HEK293 (cell line): ENCODE measurements at regions not wholly inside any gene's neighbourhood (a gene's known extent, or its start where the extent isn't known, plus 50 kb on each side); places are given as distances from the start of the nearest gene placed in this dataset.

Source experiments
- CTCF ChIA-PET: fragments of 350-600 bp; formaldehyde crosslinking; extraction: SDS; loops from one replicate; lab custom pipeline; 2021; ENCODE audit warnings: antibody characterized with exemption; lab: Yijun Ruan, JAX
- POLR2A ChIA-PET: fragments of 300-600 bp; formaldehyde crosslinking; extraction: SDS; loops from one replicate; lab custom pipeline; 2020; ENCODE audit warnings: antibody characterized with exemption, inconsistent platforms; lab: Yijun Ruan, JAX
- H3K27ac ChIP-seq: fragments of 200-500 bp; sonication (Bioruptor generic); 2 replicates; pipeline ENCODE4 v1.5.1; 2014; ENCODE audit warnings: low read depth, low read length, control low read depth, inconsistent platforms; ENCODE audit errors: extremely low read depth
- H3K36me3 ChIP-seq, 2 experiments: fragments of 200-500 bp in 1 of 2; sonication (Bioruptor generic) in 1 of 2; 1 replicate in 1 of 2; 2 replicates in 1 of 2; pipeline ENCODE4 v1.5.1; 2014 to 2017; ENCODE audit warnings: inconsistent platforms in 2 of 2, low read length in 2 of 2; ENCODE audit not compliant: control insufficient read depth in 2 of 2, insufficient read depth in 1 of 2
- H3K4me1 ChIP-seq: fragments of 200-500 bp; sonication (Bioruptor generic); 2 replicates; pipeline ENCODE4 v1.5.1; 2014; ENCODE audit warnings: mild to moderate bottlenecking, low read length, inconsistent platforms; ENCODE audit not compliant: control insufficient read depth, insufficient read depth
- H3K4me3 ChIP-seq: 2 replicates; pipeline ENCODE4 v1.5.1; 2011; ENCODE audit warnings: low read depth, mild to moderate bottlenecking, control low read depth, low read length, moderate library complexity
- H3K9me3 ChIP-seq: fragments of 200-500 bp; sonication (Bioruptor generic); 2 replicates; pipeline ENCODE4 v1.5.1; 2014; ENCODE audit warnings: low read depth, low read length, inconsistent platforms; ENCODE audit not compliant: control insufficient read depth, insufficient read depth
- BCL11B ChIP-seq: fragments of 450-650 bp; formaldehyde crosslinking; IDR thresholded peaks from 2 replicates; pipeline ENCODE4 v1.5.1; 2016; ENCODE audit warnings: low read depth, missing biosample characterization, missing genetic modification characterization
- GFI1B ChIP-seq: fragments of 450-650 bp; formaldehyde crosslinking; IDR thresholded peaks from 2 replicates; pipeline ENCODE4 v1.5.1; 2016; ENCODE audit warnings: missing biosample characterization, missing genetic modification characterization
- HOXC10 ChIP-seq: sonication (generic); formaldehyde crosslinking; IDR thresholded peaks from 2 replicates; pipeline ENCODE4 v1.8.1; 2023; ENCODE audit warnings: mild to moderate bottlenecking, missing genetic modification reagents
- SALL2 ChIP-seq: fragments of 450-650 bp; formaldehyde crosslinking; IDR thresholded peaks from 2 replicates; pipeline ENCODE4 v1.5.0; 2017; ENCODE audit warnings: missing biosample characterization, mild to moderate bottlenecking, missing genetic modification characterization, borderline replicate concordance
- YY1 ChIP-seq: fragments of 450-650 bp; formaldehyde crosslinking; IDR thresholded peaks from 2 replicates; pipeline ENCODE4 v1.5.1; 2018; ENCODE audit warnings: missing biosample characterization, missing genetic modification characterization
- ZNF175 ChIP-seq: fragments of 450-650 bp; formaldehyde crosslinking; IDR thresholded peaks from 2 replicates; pipeline ENCODE4 v1.5.1; 2016; ENCODE audit warnings: missing biosample characterization, missing genetic modification characterization
- ZNF19 ChIP-seq: fragments of 450-650 bp; formaldehyde crosslinking; IDR thresholded peaks from 2 replicates; pipeline ENCODE4; 2016; ENCODE audit warnings: missing biosample characterization, missing genetic modification characterization, low read depth
- ZNF214 ChIP-seq: fragments of 450-650 bp; formaldehyde crosslinking; IDR thresholded peaks from 2 replicates; pipeline ENCODE4 v1.5.1; 2017; ENCODE audit warnings: missing biosample characterization, mild to moderate bottlenecking, missing genetic modification characterization, borderline replicate concordance
- ZNF221 ChIP-seq: fragments of 450-650 bp; formaldehyde crosslinking; IDR thresholded peaks from 2 replicates; pipeline ENCODE4 v1.5.1; 2017; ENCODE audit warnings: missing biosample characterization, missing genetic modification characterization, borderline replicate concordance
- ZNF24 ChIP-seq: fragments of 450-650 bp; formaldehyde crosslinking; IDR thresholded peaks from 2 replicates; pipeline ENCODE4 v1.5.1; 2016; ENCODE audit warnings: missing biosample characterization, missing genetic modification characterization
- ZNF324 ChIP-seq: fragments of 450-650 bp; formaldehyde crosslinking; IDR thresholded peaks from 2 replicates; pipeline ENCODE4 v1.5.1; 2016; ENCODE audit warnings: missing biosample characterization, missing genetic modification characterization
- ZNF404 ChIP-seq: fragments of 450-650 bp; formaldehyde crosslinking; IDR thresholded peaks from 2 replicates; pipeline ENCODE4 v1.5.1; 2017; ENCODE audit warnings: missing biosample characterization, missing genetic modification characterization
- ZNF510 ChIP-seq: fragments of 450-650 bp; formaldehyde crosslinking; IDR thresholded peaks from 2 replicates; pipeline ENCODE4 v1.5.1; 2018; ENCODE audit warnings: mild to moderate bottlenecking, missing genetic modification characterization, missing biosample characterization; ENCODE audit not compliant: insufficient replicate concordance
- ZNF600 ChIP-seq: fragments of 450-650 bp; formaldehyde crosslinking; IDR thresholded peaks from 2 replicates; pipeline ENCODE4 v1.5.1; 2016; ENCODE audit warnings: missing biosample characterization, missing genetic modification characterization
- ZNF610 ChIP-seq: fragments of 450-650 bp; formaldehyde crosslinking; IDR thresholded peaks from 2 replicates; pipeline ENCODE4 v1.5.1; 2016; ENCODE audit warnings: missing biosample characterization, missing genetic modification characterization, borderline replicate concordance
- ZNF629 ChIP-seq: fragments of 450-650 bp; formaldehyde crosslinking; IDR thresholded peaks from 2 replicates; pipeline ENCODE4 v1.5.1; 2017; ENCODE audit warnings: missing biosample characterization, missing genetic modification characterization
- ZNF777 ChIP-seq: fragments of 450-650 bp; formaldehyde crosslinking; IDR thresholded peaks from 2 replicates; pipeline ENCODE4 v1.5.1; 2017; ENCODE audit warnings: missing biosample characterization, missing genetic modification characterization, borderline replicate concordance
- ZNF785 ChIP-seq: fragments of 450-650 bp; formaldehyde crosslinking; IDR thresholded peaks from 2 replicates; pipeline ENCODE4 v1.5.1; 2016; ENCODE audit warnings: missing biosample characterization, missing genetic modification characterization
- ZNF830 ChIP-seq: fragments of 450-650 bp; IDR thresholded peaks from 2 replicates; pipeline ENCODE4 v1.5.0; 2018; ENCODE audit warnings: missing biosample characterization, missing genetic modification characterization, low read depth, mild to moderate bottlenecking, moderate library complexity
- ZSCAN23 ChIP-seq: fragments of 450-650 bp; formaldehyde crosslinking; IDR thresholded peaks from 2 replicates; pipeline ENCODE4 v1.5.1; 2016; ENCODE audit warnings: missing biosample characterization, missing genetic modification characterization
- TF ChIP-seq, protein P1 (sequence below): fragments of 450-650 bp; formaldehyde crosslinking; IDR thresholded peaks from 2 replicates; pipeline ENCODE4 v1.5.1; 2016; ENCODE audit warnings: missing biosample characterization, missing genetic modification characterization
- TF ChIP-seq, protein P2 (sequence below): fragments of 450-650 bp; IDR thresholded peaks from 2 replicates; pipeline ENCODE4 v1.5.1; 2018; ENCODE audit warnings: missing biosample characterization, missing genetic modification characterization
- TF ChIP-seq, protein P3 (sequence below): sonication (generic); formaldehyde crosslinking; IDR thresholded peaks from 2 replicates; pipeline ENCODE4 v1.8.1; 2022; ENCODE audit warnings: mild to moderate bottlenecking, moderate library complexity, missing genetic modification reagents
- TF ChIP-seq, protein P4 (sequence below): fragments of 450-650 bp; formaldehyde crosslinking; IDR thresholded peaks from 2 replicates; pipeline ENCODE4 v1.5.1; 2016; ENCODE audit warnings: missing biosample characterization, missing genetic modification characterization

DNA sequence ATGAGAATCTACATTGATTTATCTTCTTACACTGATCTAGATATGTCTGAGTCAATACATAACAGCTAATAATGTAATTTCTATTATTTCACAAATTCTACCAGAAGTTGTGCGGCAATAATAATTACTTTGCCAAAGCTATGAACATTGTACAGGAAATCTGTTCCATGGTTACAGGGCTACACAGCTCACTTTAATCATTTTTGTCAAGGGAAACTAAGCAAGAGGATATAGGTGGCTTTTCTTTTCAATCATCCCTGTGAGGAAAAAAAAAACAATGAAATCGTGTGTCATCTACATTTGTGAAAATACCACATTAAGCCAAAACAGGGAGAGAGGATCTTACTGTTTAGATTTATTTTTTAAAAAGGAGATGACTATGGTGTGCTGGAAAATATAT is 717.4 kb downstream of the NR2F1-AS1 start:
- Histone ChIP-seq H3K4me3 (no peak overlapping the region), H3K36me3 (no peaks in the 10 kb centered on the region), H3K9me3 (no peaks in the 10 kb centered on the region)
- CTCF ChIA-PET: no interaction called here
- no peak for TF ChIP-seq ZNF629 (tag by site-specific recombination)
- TF ChIP-seq SALL2 (tag by site-specific recombination): no peak
- TF ChIP-seq HOXC10 (CRISPR knock-in tag): no peak
- TF ChIP-seq, protein P1, sequence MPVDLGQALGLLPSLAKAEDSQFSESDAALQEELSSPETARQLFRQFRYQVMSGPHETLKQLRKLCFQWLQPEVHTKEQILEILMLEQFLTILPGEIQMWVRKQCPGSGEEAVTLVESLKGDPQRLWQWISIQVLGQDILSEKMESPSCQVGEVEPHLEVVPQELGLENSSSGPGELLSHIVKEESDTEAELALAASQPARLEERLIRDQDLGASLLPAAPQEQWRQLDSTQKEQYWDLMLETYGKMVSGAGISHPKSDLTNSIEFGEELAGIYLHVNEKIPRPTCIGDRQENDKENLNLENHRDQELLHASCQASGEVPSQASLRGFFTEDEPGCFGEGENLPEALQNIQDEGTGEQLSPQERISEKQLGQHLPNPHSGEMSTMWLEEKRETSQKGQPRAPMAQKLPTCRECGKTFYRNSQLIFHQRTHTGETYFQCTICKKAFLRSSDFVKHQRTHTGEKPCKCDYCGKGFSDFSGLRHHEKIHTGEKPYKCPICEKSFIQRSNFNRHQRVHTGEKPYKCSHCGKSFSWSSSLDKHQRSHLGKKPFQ: no peak
- TF ChIP-seq, all 188 proteins: peak for 0
- H3K4me1 ChIP-seq: no peaks in the 10 kb centered on the region
- H3K27ac ChIP-seq: no peak overlapping the region
- POLR2A ChIA-PET: no interaction called here

DNA sequence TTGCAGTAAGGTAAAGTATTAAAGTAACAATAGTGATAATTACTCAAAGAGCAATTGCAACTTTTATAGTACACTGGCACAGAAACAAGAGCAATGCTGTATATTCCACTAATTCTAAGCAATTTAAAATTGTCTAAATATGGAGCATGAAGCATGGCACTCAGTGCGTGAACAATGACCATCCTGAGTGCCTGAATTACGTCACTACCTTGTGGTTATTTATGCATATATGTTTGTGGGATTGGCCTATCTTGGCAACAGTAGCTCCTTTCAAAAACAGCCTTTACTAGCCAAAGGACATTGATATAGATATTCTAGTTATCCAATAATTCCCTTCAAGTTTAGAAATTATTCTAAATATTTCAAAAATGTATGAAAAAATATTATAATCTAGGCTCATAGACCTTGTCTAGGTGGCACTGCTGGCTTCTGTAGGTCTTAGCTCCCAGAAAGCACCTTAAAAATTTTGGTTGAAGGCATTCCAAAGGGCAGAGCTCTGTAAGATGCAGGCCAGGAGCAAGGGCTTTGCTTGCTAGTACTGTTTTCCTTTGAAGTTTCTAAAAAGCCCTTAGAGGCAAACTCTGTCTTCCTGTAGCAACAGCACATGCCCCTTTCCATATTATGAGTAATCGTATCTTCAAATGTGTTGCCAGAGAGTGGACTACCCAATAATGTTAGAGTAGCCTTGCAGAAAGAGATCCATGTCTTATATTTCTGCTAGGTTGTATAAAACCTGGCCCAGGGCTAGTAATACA is 719.3 kb downstream of the NR2F1-AS1 start:
- TF ChIP-seq ZNF785 (tag by site-specific recombination) (no peak), ZNF404 (tag by site-specific recombination) (no peak), ZNF600 (no peak)
- TF ChIP-seq, protein P2, sequence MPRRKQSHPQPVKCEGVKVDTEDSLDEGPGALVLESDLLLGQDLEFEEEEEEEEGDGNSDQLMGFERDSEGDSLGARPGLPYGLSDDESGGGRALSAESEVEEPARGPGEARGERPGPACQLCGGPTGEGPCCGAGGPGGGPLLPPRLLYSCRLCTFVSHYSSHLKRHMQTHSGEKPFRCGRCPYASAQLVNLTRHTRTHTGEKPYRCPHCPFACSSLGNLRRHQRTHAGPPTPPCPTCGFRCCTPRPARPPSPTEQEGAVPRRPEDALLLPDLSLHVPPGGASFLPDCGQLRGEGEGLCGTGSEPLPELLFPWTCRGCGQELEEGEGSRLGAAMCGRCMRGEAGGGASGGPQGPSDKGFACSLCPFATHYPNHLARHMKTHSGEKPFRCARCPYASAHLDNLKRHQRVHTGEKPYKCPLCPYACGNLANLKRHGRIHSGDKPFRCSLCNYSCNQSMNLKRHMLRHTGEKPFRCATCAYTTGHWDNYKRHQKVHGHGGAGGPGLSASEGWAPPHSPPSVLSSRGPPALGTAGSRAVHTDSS (tag by site-specific recombination): no peak
- H3K4me1 ChIP-seq: no peaks in the 10 kb centered on the region
- H3K9me3 ChIP-seq: no peaks in the 10 kb centered on the region
- ChIA-PET POLR2A (no interaction called here), CTCF (interaction anchor here (0.7 kb wide), 2 partner anchors 117 to 1220 kb away, joined by 3 read pairs; no protein-coding TSS in a partner anchor)
- H3K36me3 ChIP-seq: no peaks in the 10 kb centered on the region
- H3K4me3 ChIP-seq: no peak overlapping the region
- H3K27ac ChIP-seq: no peak overlapping the region

DNA sequence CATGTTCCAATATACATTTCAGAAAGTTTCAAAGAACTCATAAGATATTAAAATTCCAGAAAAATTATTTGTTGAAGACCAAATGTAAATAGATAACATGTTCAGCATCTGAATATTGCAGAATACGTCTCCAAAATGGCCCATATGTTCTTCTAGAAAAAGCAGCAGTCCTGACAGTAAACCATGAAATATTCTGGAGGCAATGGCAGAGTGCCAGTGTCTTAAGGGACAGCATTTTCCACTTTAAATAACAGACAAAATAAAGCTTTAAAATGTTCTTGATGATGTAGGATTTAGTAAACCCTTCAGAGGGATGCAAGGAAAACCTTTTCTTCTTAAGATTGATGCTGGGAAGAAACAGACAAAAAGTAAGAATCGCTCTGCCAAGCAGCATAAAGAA is 721.0 kb downstream of the NR2F1-AS1 start:
- Histone ChIP-seq H3K9me3 (no peaks in the 10 kb centered on the region), H3K36me3 (no peaks in the 10 kb centered on the region), H3K27ac (no peak overlapping the region), H3K4me3 (no peak overlapping the region), H3K4me1 (no peaks in the 10 kb centered on the region)
- ChIA-PET POLR2A (no interaction called here), CTCF (no interaction called here)
- TF ChIP-seq ZNF175 (tag by site-specific recombination) (no peak), YY1 (tag by site-specific recombination) (no peak), ZNF214 (tag by site-specific recombination) (no peak), ZNF610 (tag by site-specific recombination) (no peak), ZNF830 (tag by site-specific recombination) (no peak), ZNF24 (tag by site-specific recombination) (no peak), ZNF510 (tag by site-specific recombination) (no peak), ZSCAN23 (no peak), ZNF19 (tag by site-specific recombination) (no peak), ZNF324 (tag by site-specific recombination) (no peak), ZNF221 (tag by site-specific recombination) (no peak), GFI1B (tag by site-specific recombination) (no peak), BCL11B (tag by site-specific recombination) (no peak), ZNF777 (tag by site-specific recombination) (no peak)
- TF ChIP-seq, protein P3, sequence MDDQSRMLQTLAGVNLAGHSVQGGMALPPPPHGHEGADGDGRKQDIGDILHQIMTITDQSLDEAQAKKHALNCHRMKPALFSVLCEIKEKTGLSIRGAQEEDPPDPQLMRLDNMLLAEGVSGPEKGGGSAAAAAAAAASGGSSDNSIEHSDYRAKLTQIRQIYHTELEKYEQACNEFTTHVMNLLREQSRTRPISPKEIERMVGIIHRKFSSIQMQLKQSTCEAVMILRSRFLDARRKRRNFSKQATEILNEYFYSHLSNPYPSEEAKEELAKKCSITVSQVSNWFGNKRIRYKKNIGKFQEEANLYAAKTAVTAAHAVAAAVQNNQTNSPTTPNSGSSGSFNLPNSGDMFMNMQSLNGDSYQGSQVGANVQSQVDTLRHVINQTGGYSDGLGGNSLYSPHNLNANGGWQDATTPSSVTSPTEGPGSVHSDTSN (CRISPR knock-in tag): no peak
- TF ChIP-seq, protein P4, sequence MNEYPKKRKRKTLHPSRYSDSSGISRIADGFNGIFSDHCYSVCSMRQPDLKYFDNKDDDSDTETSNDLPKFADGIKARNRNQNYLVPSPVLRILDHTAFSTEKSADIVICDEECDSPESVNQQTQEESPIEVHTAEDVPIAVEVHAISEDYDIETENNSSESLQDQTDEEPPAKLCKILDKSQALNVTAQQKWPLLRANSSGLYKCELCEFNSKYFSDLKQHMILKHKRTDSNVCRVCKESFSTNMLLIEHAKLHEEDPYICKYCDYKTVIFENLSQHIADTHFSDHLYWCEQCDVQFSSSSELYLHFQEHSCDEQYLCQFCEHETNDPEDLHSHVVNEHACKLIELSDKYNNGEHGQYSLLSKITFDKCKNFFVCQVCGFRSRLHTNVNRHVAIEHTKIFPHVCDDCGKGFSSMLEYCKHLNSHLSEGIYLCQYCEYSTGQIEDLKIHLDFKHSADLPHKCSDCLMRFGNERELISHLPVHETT (tag by site-specific recombination): no peak
